Mesenteric fat pad (tissue), 1 donor: ENCODE measurements at regions not wholly inside any gene's neighbourhood (a gene's known extent, or its start where the extent isn't known, plus 50 kb on each side); places are given as distances from the start of the nearest gene placed in this dataset.

ENCODE experiments used
- DNase-seq: peaks from one replicate; pipeline ENCODE4 v3.0.0-alpha.2; 2020; ENCODE audit warnings: low spot score
- donor health status: DM: yes; HTN: yes; CAD: no.

GRCh38 chr13:103147961-103148360 lies 81.7 kb upstream of the SLC10A2 start:
- DNase-seq, result no peak

- no peak for DNase-seq
Observed at GRCh38 chr13:103145442-103145841, 79.2 kb upstream of the SLC10A2 start.

GRCh38 chr13:103143432-103143831 lies 77.2 kb upstream of the SLC10A2 start:
- no peak for DNase-seq

- DNase-seq, result no peak
Observed at GRCh38 chr13:103142151-103142550, 75.9 kb upstream of the SLC10A2 start.

GRCh38 chr13:103140001-103140671 lies 73.9 kb upstream of the SLC10A2 start:
- no peak for DNase-seq

GRCh38 chr13:103134271-103134670 lies 68.1 kb upstream of the SLC10A2 start:
- DNase-seq, result no peak

- no peak for DNase-seq
Observed at GRCh38 chr13:103133556-103133955, 67.3 kb upstream of the SLC10A2 start.

GRCh38 chr13:103130681-103131210 lies 64.5 kb upstream of the SLC10A2 start:
- DNase-seq, result no peak

- DNase-seq, result no peak
Observed at GRCh38 chr13:103130146-103130545, 63.9 kb upstream of the SLC10A2 start.
